Inflammatory macrophage (primary cell): ENCODE measurements at regions not wholly inside any gene's neighbourhood (a gene's known extent, or its start where the extent isn't known, plus 50 kb on each side); places are given as distances from the start of the nearest gene placed in this dataset.

Source experiments
- DNase-seq, 2 donors: peaks; one replicate each; pipeline ENCODE4 v3.0.0-alpha.2; 2020 to 2022

DNA sequence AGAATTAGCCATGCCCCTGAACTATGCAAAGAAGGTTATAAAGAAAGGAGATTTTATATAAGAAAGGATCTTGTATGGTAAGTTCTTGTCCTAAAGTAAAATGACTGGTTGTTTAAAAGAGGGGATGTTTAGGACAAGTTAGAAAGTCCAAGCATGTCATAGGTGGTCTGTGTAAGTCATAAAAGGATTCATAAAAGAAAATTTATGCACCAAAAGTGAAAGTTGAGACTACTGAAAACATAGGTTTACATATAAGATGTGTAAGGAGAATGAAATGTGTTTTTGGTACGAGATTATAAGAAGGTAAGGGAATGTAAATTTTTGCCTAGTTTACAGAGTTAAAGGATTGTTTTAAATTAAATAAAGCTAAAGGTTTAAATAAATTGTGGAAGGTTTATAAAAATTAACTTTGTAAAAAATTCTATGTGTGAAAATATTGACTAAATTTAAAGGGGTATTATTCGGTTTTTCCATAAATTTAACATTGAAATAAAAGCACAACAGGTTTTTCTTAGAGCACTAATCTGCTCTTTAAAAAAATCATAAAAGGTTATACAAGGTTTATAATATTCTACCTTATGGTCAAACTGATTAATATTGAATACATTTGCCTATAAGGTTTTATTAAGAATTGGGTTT is 93.6 kb upstream of the UST start:
- no peak for DNase-seq

DNA sequence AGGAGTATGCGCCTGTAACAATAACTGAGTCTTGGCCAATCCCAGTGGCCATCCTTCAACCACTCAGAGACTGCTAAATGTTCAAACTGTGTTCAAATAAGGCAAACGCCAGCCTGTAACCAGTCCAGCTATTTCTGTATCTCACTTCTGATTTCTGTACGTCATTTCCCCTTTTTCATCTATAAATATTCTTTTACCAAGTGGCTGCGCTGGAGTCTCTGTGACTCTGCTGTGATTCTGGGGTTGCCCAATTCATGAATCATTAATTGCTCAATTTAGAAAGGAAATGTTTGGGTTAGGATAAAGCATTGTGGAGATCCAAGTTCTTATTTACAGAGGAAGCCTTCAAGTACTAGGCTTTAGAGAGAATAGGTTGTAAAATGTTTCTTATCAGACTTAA is 89.8 kb upstream of the UST start:
- peak; percentile 93 to 99 for DNase-seq

DNA sequence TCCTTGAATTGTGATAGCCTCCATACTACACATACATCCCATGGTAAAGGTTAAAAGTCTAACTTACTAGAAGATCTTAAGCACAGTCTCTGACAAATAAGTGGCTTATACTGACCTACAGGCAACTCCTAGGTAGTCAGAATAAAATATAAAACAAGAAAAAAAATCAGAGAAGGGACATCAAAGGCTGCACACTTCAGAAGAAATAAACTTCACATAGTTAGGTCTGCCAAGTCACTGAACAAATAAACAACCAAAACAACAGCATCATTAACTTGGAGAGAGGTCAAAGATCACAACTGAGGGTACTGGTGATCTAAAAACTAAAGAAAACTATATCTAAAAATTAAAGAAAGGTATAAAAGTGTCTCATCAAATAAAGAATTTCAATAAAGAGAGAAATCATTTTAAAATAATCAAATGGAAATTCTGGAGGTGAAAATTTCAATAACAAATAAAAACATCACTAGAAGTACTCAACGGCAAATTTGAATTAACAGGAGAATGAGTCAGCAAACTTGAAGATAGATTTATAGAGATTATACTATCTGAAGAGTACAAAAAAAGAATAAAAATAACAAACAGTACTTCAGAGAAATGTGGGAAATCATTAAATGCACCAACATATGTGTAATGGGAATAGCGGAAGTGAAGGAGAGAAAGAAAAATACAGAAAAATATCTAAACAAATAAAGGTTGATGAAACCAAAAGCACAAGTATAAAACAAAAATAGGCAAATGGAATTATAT is 88.0 kb upstream of the UST start:
- DNase-seq: no peak

DNA sequence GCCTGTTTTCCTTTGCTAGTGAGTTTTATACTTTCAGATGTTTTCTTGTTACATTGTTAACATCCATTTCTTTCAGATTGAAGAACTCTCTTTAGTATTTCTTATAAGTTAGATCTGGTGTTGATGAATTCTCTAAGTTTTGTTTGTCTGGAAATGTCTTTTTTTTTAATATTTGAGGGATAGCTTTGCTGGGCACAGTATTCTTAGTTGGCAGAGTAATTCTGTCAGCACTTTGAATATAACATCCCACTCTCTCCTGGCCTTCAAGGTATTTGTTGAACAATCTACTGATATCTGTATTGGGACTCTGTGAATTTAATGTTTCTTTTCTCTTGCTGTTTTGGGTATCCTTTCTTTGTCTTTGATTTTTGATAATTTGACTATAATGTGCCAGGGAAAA is 79.4 kb upstream of the UST start:
- no peak for DNase-seq

DNA sequence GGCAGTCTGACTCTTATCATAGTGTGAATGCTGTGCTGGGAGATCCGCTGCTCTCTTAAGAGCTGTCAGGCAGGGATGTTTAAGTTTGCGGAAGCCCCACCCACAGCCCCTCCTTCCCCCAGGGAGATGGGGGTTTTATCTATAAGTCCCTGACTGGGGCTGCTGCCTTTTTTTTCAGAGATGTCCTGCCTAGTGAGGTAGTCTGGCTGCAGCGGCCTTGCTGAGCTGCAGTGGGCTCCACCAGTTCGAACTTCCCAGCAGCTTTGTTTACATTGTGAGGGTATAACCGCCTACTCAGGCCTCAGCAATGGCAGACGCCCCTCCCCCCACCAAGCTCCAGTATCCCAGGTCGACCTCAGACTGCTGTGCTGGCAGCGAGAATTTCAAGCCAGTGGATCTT is 75.7 kb upstream of the UST start:
- no peak for DNase-seq

DNA sequence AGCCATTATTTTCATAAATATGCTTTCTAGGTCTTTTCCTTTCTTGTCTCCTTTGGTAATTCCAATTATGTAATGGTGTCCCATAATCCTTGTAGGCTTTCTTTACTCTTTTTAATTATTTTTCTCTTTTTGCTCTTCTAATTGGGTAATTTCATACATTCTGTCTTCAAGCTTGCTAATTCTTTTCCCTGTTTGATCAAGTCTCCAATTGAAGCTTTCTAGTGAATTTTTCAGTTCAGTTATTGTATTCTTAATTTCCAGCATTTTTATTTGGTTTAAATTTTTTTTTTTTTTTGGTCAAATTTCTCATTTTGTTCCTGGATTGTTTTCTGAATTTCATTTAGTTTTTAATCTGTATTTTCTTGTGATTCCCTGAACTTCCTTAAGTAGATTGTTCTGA is 74.9 kb upstream of the UST start:
- no peak for DNase-seq

DNA sequence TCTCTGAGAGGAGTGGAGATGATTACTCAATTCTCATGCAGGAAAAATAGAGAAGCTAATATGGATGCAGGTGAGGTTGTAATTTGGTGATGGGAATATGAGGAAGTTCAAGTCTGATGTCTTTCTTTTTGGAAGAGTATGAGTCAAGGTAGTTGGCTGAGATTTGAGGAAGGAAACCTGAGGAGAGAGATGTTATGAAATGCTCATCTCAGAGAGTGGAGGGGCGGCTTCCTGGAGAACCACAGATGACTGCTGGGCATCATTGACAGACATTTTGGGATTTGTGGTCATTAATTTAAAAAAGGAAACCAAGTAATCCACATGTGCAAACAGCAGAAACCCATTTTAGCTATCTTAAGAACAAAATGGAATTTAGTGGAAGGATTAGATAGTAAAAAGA is 72.5 kb upstream of the UST start:
- DNase-seq: peak; percentile 21 to 28

DNA sequence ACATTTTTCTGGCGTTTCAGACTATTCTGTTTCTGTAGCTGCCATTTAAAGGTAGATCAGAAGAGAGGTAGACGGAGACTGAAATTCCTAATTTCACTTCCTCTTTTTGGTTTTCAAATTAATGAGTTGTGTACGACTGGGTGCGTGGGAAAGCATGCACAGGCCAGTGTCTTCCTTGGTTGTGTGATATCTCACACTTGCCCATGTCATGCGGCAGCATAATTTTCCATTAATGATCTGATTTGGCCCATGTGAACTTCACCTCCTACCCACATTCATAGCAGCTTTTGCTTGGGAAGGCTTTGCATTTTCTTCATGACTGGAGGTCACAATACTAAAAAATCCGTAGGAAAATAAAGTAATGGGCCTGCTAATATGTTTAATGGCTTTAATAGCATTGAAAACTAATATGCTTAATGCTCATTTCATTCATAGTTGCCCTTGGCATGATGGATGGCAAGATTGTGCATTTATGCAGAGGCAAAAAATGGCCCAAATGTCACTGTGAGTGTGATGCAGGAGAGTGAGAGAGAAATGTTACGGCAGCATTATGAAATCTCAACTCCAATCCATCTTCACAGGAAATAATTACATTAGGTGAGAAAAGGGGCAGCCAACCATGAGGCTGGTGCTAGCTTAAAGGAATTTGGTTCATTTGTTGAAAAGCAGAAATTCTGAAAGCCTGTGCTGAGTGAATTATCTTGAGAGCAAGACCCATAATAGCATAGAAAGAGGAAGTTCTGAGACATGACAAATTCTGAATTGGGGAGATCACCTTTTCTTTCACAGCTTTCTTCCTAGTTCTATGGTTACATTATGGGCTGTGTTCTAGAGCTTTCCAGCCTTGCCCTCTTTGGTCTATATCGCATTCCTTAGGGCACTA is 69.0 kb upstream of the UST start:
- DNase-seq: peak; percentile 55 to 70

DNA sequence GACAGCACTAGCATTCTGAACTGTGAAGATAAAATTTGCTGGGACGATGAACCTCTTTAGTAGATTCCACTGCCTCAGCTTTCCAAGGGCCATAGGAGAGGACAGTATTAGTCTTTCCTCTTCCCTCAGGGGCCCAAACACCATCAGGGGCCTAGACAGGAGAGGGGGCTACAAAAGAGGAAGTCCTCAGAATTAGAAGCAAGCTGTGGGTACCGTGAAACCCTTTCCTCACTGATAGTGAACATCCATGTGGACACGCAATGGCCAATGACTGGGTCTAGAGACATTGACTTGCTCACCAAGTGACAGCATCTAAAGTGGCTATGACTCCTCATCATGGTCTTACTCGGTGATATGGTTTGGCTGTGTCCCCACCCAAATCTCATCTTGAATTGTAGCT is 68.1 kb upstream of the UST start:
- no peak for DNase-seq

DNA sequence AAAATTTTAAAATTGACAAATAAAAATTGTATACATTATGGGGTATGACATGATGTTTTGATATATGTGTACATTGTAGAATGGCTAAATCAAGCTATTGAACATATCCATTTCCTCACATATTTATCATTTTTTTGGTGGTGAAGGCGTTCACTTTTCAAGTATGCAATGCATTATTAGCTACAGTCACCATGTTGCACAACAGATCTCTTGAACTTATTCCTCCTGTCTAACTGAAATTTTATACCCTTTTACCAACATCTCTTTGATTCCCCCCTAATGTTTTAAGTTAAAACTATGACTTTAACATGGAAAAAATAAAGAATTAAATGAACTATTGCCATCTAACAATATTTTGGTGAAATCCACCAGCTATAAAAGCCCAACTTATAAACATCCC is 65.2 kb upstream of the UST start:
- DNase-seq: no peak

DNA sequence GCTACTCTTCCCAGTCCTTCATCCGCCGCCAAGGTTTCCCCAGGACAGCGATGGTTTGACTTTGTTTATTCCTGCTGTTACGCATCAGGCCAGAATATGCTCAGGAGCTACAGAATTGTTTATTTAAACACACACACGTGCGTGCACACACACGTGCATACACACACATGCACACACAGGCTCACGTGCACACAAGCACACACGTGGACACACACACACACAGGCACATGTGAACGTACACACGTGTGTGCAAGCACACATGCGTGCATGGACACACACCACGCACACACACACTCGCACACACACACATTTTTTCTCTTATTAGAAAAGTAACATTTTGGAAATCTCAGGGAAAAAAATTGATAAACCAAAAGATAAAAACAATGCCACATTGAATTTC is 64.6 kb upstream of the UST start:
- no peak for DNase-seq

DNA sequence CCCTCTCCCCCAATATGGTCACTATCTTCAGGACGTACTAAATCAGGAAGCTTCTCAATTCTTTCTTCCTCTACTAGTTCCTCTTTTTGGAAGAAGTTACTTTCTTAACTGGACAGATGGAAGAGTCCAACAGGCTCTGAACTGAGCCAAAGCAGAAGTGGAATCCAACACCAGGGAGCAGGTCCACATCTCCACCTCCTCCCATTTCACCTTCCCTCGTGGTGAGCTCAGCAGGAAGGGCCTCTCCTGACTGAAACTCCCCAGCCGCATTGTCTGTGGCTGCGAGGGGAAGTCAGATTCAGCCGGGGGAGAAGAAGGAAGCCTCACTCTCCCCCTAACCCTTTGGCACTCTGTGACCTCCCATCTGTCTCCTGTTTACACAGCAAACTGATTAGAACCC is 63.8 kb upstream of the UST start:
- peak; percentile 83 to 94 for DNase-seq

DNA sequence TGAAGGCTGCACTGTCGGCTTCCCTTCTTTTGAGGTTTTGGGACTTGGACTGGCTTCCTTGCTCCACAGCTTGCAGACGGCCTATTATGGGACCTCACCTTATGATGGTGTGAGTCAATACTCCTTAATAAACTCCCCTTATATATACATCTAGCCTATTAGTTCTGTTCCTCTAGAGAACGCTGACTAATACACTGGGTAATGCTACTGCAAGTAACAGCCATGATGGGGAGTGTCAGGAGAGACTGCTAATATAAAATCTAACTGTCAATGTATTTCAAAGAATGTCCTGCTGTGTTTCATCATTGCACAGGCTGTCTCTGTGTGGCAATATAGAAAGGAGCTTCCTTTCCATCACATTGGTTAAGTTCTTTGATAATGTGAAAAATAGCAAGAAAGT is 57.7 kb upstream of the UST start:
- DNase-seq: no peak

DNA sequence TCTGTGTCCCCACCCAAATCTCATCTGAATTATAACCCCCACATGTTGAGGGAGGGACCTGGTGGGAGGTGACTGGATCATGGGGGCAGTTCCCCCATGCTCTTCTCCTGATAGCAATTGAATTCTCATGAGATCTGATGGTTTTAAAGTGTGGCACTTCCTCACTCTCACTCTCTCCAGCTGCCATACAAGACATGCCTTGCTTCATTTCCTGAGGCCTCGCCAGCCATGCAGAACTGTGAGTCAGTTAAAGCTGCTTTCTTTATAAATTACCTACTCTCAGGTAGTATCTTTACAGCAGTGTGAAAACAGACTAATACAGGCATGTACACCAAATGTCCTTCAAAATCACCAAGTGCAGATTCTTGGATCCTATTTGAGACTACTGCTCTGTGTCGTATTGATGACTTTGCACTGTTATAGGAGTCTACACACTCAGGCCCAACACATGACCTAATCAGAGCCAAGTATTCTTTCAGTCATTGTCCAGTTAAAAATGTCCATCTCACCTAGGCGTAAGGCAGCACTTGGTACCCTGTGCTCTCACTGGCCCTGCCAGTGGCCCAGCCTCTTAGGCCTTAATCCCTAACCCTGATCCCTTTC is 52.8 kb upstream of the UST start:
- peak; percentile 16 to 33 for DNase-seq
